GM20431 (cell line): ENCODE measurements at regions not wholly inside any gene's neighbourhood (a gene's known extent, or its start where the extent isn't known, plus 50 kb on each side); places are given as distances from the start of the nearest gene placed in this dataset.

Source experiments
- in situ Hi-C: fragments of 300-500 bp; cut with MseI, MboI; formaldehyde crosslinking; loops from one replicate; pipeline ENCODE4 v1.15.0; 2020; ENCODE audit warnings: low sequenced_read_pairs; ENCODE audit not compliant: unreplicated experiment

GRCh38 chr6:147888374-147888773 lies 379.9 kb downstream of the SAMD5 start:
- in situ Hi-C loops: no loop called here

- in situ Hi-C loops: no loop called here
Observed at GRCh38 chr6:147891671-147892070, 383.2 kb downstream of the SAMD5 start.

- in situ Hi-C loops: no loop called here
Observed at GRCh38 chr6:147892476-147892875, 384.0 kb downstream of the SAMD5 start.

- in situ Hi-C loops: no loop called here
Observed at GRCh38 chr6:147895272-147895671, 386.8 kb downstream of the SAMD5 start.

GRCh38 chr6:147900247-147900830 lies 391.8 kb downstream of the SAMD5 start:
- in situ Hi-C loops: no loop called here

DNA sequence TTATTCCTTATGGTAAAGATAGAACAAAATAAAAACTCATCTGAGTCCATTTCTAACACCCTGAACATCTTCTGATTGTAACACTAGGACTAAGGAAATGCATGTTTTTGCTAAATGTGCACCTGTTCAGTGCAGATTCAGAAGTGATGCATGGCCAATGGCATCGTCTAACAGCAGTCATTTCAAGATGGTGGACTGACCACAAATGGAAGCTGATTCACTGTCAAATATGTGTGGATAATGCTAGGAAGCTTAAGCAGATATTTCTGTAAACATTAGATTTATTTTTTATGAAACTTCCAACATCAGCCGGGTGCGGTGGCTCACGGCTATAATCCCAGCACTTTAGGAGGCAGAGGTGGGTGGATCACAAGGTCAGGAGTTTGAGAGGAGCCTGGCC lies 394.8 kb downstream of the SAMD5 start:
- in situ Hi-C loops: no loop called here

- in situ Hi-C loops: no loop called here
Observed at GRCh38 chr6:147903931-147904330, 395.4 kb downstream of the SAMD5 start.

DNA sequence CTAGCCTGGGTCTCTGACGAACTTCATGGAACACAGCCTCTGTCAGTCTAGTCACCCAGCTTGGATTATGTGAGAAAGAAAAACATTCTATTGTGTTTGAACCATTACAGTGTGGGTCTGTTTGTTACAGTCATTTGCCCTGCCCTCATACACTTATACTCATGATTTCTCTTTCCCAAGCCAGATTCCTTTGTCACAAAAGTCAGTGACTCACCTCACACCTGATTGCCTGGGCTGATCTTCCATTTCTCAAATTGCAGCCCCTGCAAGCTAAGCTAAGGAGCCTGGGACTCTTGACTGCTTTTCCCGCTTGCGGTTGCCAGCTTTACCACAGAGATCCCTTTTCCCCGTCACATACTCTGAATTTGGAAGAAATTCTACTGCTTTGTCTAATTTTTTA lies 395.9 kb downstream of the SAMD5 start:
- in situ Hi-C loops: no loop called here

GRCh38 chr6:147905711-147906110 lies 397.2 kb downstream of the SAMD5 start:
- in situ Hi-C loops: no loop called here

DNA sequence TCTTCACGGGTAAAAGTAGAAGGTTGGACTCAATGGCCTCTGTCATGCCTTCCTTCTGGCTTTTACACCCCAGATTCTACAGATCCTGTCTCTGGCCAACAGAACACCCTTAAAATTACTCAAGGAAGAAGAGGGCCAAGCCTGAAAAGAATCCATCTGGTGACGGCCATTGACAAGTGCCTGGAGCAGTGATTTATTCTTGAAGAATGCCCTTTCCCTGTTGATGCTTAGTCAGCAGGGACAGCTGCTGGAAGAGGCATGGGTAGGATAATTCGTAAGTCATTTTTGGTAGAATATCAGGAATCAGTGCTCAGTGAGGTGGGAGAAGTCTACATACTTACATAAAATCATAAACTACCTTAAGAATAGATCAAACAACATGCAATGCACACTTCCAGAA lies 397.9 kb downstream of the SAMD5 start:
- in situ Hi-C loops: no loop called here

DNA sequence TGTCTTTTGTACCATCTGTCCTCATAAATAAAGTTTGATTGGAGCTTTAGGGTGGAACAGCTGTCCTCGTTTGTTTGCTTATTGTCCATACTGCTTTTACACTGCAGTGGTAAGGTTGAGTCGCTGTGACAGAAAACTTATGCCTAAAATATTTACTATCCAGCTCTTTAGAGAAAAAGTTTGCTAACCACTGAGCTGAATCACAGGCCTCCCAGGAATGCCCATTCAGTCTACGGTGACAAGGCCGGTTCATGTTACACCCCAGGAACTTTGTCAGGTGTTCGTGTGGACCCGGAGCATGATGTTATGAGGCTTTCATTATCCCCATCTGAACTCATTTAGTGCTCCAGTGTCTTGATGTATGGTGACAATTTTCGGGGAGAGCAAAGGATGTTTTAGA lies 401.1 kb downstream of the SAMD5 start:
- in situ Hi-C loops: no loop called here

DNA sequence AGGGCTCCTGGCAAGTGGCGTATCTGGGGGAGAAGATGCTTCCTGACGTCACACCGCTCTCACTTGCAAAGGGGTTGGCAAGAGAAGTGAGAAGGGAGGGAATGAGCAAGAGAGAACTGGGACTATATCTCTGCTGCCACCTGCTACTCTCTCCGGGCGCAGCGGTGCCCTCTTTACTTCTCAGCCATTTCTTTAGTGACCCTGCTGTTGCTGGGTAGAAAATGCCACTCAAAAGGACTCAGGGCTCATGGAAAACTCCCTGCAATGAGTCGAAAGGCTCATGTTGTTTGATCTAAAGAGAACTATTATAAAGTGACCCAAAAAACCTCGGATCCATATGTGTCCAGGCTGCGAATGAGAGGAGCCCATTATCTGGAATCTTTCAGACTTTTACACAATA lies 401.8 kb downstream of the SAMD5 start:
- in situ Hi-C loops: no loop called here

DNA sequence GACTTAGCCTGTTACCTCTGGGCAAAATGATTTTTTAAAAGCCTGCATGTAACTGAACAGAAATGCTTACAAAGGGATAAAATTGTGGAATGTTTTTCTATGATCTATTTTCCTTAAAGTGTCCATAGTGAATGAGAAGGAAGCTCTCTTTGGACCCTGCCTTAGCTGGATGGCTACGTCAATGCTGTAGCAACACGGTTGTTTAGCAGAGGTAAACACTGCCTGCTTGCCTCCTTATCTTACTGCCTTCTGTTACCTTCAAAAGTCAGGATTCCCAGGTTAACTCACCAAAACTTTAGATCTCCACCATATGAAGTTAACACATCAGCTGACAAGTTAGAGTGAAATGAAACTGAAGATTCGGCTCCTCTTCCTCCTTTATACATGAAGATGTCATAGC lies 402.6 kb downstream of the SAMD5 start:
- in situ Hi-C loops: no loop called here

DNA sequence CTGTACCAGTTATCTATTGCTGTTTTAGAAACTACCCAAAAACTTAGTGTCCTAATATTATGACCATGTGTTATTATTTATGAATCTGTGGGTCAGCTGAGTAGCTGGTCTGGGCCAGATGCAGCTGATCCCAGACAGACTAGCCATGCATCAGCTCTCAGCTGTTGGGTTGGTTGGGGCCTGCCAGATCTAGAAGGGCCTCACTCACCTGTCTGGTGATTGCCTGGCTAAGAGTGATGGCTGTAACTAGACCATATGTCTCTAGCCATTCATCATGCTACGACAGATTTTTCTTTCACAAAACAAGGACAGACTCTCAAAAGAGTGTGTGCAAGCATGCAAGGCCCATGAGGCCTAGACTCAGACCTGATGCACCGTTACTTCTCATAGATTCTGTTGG lies 403.2 kb downstream of the SAMD5 start:
- in situ Hi-C loops: no loop called here

- in situ Hi-C loops: no loop called here
Observed at GRCh38 chr6:147922799-147923198, 414.3 kb downstream of the SAMD5 start.

DNA sequence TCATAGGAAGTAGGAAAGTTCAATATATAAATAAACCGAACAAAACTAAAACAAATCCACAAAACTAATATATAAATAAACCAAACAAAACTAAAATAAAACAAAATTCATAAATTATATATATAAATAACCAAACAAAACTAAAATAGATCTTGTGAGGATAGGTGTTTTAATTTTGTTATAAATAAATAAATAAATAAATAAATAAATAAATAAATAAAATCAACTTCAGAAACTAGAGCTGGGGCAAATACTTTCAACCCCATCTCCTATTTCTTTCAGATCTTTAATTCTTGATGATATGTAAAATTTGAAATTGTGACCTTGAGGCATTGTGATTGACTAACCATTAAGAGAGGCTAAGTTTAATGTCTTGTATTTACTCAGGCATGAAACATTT lies 416.1 kb downstream of the SAMD5 start:
- in situ Hi-C loops: no loop called here

DNA sequence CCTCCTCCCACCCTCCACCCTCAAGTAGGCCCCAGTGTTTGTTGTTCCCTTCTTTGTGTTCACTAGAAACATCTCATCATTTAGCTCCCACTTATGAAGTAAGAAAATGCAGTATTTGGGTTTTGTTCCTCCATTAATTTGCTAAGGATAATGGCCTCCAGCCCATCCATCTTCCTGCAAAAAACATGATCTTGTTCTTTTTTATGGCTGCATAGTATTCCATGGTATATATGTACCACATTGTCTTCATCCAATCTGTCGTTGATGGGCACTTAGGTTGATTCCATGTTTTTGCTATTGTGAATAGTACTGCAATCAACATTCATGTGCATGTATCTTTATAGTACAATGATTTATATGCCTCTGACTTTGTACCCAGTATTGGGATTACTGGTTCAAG lies 416.8 kb upstream of the SASH1 start:
- in situ Hi-C loops: no loop called here

DNA sequence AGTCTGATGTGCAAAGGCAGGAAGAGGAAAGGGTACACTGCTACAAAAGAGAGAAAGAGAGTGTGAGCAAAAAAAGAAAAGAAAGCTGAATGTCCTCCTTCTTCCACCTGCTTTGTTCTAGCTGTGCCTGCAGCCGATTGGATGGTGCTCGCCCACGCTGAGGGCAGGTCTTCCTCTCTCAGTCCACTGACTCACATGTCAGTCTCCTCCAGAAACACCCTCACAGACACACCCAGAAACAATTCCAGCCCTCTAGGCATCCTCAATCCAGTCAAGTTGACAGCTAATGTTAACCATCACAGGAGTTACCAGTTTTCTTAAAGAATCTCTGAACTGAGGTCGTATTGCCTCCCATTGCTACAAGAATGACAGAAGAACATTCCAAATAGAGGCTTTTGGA lies 411.9 kb upstream of the SASH1 start:
- in situ Hi-C loops: no loop called here

DNA sequence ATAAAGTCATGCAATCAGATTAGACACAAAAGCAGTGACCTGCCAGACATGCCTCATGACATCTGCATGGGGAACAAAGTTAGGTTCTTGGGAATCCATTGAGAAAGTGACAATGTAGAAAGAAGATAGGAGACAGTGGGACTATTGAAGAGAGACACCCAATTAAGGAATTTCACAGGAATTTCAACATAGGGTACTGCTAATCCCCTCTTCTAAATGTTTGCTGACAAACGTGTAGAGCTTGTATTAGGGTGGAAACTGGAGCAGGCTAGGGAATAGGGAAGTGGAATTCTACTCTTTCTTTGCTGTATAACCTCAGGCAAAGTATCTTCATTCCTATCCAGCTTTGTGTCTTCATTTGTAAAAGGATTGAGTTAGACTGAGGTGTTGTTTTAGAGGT lies 409.4 kb upstream of the SASH1 start:
- in situ Hi-C loops: no loop called here

DNA sequence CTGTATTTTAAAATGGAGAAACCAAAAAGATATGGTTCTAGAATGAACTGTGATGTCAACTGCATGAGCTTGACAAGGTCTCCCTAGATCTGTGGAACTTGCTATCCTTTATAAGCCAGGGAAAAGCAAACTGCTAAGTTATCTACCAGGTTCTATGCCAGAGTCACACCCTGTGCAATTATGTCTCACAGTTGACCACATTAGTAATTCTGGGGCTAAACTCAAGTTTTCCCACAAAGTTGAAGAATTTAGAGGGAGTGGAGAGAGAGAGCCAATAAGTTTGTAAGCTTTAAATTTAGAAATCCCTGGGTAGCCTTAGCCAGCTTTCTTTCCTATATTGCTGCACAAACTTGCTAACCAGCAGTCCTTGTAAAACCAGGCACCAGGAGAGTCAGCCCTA lies 407.0 kb upstream of the SASH1 start:
- in situ Hi-C loops: no loop called here

DNA sequence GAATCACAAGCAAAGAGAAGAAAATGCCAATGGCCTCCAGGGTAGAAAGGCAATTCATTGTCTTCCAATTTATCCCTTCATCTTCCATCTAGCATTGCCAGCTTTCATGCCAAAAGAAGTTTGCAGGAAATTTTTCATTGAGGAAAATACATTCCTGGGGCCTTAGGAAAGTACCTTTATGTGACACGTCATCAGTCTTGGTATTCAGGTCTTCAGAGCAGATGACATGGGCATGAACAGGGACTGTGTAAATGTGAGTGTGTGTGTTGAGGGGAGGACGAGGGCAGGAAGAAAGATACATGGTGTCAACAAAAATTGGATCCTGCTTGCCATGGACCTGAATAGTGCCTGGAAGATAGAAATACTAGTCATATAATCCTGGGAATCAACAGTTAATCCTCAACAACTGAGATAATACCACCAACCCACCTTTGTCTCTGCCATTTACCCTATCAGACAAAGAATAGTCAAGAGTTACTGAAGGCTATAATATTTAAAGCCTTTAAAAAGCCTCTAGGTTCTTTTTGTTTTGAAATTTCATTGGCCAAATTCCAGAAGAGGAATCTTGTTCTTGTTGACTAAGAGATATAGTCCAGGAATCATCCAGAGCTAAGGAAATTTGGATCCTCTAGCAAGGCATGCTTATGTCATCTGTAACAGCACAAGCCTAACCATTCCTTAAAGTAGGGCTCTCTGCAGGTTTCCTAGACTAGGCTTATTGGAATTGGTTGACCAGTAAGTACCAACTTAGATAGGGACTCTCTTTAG lies 405.8 kb upstream of the SASH1 start:
- in situ Hi-C loops: no loop called here

DNA sequence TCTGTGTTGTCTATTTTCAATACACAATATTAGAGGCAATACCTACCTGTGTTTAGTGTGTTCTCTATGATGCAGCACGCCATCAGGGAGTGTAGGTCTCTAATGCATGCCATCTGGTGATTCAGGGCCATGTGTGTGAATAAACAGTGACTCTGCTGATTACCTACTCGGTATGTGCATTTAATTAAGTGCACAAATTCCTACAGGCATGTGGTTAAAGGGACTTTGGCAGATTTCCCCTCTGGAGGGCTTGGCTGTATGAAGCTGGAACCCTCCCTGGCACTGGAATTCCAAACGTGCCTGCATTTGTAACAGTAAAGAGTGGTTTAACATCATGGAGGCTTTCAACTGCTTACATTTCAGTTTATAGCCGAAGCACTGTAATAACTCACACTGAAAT lies 401.5 kb upstream of the SASH1 start:
- in situ Hi-C loops: no loop called here
